Glutamatergic neuron (in vitro differentiated cells): ENCODE measurements at regions not wholly inside any gene's neighbourhood (a gene's known extent, or its start where the extent isn't known, plus 50 kb on each side); places are given as distances from the start of the nearest gene placed in this dataset.

Experiments used
- DNase-seq: peaks from one replicate; pipeline ENCODE4 v3.0.0; 2022
- H3K27ac Mint-ChIP-seq: one replicate; pipeline ENCODE4 v1.8.0; 2020; ENCODE audit warnings: mild to moderate bottlenecking, mixed read lengths, inconsistent platforms; ENCODE audit not compliant: unreplicated experiment
- H3K27me3 Mint-ChIP-seq: one replicate; pipeline ENCODE4 v1.8.0; 2020; ENCODE audit warnings: mild to moderate bottlenecking, moderate library complexity, mixed read lengths, inconsistent platforms; ENCODE audit not compliant: unreplicated experiment
- H3K36me3 Mint-ChIP-seq: one replicate; pipeline ENCODE4 v1.8.0; 2020; ENCODE audit warnings: mild to moderate bottlenecking, mixed read lengths, inconsistent platforms; ENCODE audit not compliant: unreplicated experiment
- H3K4me1 Mint-ChIP-seq: one replicate; pipeline ENCODE4 v1.8.0; 2020; ENCODE audit warnings: mild to moderate bottlenecking, low read depth, mixed read lengths, inconsistent platforms; ENCODE audit not compliant: unreplicated experiment
- H3K4me3 Mint-ChIP-seq: one replicate; pipeline ENCODE4 v1.8.0; 2020; ENCODE audit warnings: mild to moderate bottlenecking, mixed read lengths, inconsistent platforms; ENCODE audit not compliant: unreplicated experiment
- H3K9me3 Mint-ChIP-seq: one replicate; pipeline ENCODE4 v1.8.0; 2020; ENCODE audit warnings: mild to moderate bottlenecking, moderate library complexity, mixed read lengths, inconsistent platforms; ENCODE audit not compliant: unreplicated experiment
- TF ChIP-seq, protein P1 (sequence below): fragments of 200-600 bp; sonication (generic); IDR thresholded peaks from one replicate; pipeline ENCODE4 v1.5.0; 2021; ENCODE audit not compliant: partially characterized antibody, unreplicated experiment

DNA sequence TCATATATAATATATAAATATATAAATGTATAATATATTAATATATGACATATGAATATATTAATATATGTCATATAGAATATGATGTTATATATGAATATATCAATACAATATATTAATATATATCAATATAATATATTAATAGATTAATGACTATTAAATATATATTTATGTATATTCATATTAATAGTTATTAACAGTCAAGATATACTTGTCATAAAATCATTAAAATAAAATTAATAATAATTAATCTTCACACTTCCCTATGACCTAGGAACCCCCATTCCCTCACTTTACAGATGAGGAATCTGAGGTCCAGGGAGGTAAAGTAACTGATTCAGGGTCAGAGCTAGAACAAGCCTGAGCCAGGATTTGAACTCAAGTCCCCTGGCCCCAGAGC is 70.6 kb upstream of the SLC6A11 start:
- peaks cover 11% of the 10 kb centered on the region for H3K27me3 Mint-ChIP-seq
- H3K4me1 Mint-ChIP-seq = peaks cover 10% of the 10 kb centered on the region
- H3K9me3 Mint-ChIP-seq = peaks cover 7% of the 10 kb centered on the region

DNA sequence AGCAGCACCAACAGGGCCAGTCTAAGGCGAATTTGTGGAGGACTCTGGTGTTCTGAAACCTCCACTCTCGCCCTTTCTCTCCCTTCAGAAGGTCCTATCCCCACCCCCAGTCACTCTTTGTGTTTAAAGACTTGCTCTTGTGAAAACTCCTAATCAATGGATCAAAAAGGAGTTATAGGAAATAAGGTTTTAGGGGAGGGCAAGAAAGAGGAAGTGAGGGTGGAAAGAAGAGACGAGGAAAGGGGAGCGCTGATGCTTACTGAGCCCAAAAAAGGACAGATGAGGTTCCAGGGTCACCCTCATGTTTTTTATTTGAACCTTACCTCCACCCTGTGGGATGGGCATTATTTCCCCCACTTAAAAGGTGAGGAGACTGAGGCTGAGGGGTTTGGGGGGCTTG is 70.0 kb upstream of the SLC6A11 start:
- H3K4me1 Mint-ChIP-seq = peaks cover 4% of the 10 kb centered on the region
- no peak for DNase-seq
- TF ChIP-seq, protein P1, sequence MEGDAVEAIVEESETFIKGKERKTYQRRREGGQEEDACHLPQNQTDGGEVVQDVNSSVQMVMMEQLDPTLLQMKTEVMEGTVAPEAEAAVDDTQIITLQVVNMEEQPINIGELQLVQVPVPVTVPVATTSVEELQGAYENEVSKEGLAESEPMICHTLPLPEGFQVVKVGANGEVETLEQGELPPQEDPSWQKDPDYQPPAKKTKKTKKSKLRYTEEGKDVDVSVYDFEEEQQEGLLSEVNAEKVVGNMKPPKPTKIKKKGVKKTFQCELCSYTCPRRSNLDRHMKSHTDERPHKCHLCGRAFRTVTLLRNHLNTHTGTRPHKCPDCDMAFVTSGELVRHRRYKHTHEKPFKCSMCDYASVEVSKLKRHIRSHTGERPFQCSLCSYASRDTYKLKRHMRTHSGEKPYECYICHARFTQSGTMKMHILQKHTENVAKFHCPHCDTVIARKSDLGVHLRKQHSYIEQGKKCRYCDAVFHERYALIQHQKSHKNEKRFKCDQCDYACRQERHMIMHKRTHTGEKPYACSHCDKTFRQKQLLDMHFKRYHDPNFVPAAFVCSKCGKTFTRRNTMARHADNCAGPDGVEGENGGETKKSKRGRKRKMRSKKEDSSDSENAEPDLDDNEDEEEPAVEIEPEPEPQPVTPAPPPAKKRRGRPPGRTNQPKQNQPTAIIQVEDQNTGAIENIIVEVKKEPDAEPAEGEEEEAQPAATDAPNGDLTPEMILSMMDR = no peak
- H3K36me3 Mint-ChIP-seq = peaks cover 2% of the 10 kb centered on the region
- H3K9me3 Mint-ChIP-seq = peaks cover 3% of the 10 kb centered on the region
- no peak overlapping the region for H3K27ac Mint-ChIP-seq
- H3K27me3 Mint-ChIP-seq = peaks cover 7% of the 10 kb centered on the region
- H3K4me3 Mint-ChIP-seq = no peak overlapping the region

More for the DNA sequence above, 70.6 kb upstream of the SLC6A11 start:
- no peak for DNase-seq
- Mint-ChIP-seq H3K27ac (no peak overlapping the region), H3K4me3 (no peak overlapping the region), H3K36me3 (peaks cover 5% of the 10 kb centered on the region)
- TF ChIP-seq, protein P1 = no peak

DNA sequence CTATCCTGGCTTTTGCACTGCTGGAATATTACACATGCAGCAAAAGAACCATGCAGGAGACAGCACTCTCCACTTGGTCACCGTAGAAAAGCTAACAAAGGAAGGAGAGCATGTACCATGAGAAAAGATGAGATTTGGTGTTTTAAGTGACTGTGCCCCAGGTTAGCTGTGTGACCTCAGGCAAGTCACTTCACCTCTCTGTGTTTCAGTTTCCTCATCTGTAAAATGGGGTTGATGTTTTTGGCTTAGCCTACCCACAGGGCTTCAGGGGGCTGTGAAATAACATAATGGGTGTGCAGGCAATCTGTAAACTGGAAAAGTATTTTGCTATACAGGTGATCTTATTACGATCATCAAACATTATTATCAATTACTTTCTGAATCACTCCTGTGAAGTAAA is 69.3 kb upstream of the SLC6A11 start:
- Mint-ChIP-seq H3K4me3 (no peak overlapping the region), H3K27me3 (peaks cover 5% of the 10 kb centered on the region), H3K9me3 (peaks cover 3% of the 10 kb centered on the region), H3K27ac (no peak overlapping the region), H3K4me1 (peaks cover 2% of the 10 kb centered on the region), H3K36me3 (no peaks in the 10 kb centered on the region)
- no peak for DNase-seq
- TF ChIP-seq, protein P1 = no peak

DNA sequence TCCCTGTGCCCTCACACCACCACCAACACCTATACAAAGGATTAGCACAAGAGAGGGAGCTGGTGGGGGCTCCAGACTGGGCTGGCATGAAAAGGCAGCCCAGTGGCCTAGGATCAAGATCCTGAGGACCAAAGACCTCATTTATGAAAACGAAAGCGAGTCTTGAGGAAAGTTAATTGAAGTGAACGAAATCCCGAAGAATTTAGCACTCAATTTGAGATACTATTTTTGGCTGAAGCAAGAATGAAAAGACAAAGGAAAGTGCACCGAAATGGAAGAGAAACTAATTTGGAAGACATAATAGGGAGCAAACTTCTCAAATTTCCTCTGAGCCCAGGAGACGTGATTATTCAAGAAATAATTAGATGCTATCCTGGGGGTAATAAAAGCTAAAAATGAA is 68.7 kb upstream of the SLC6A11 start:
- peaks cover 2% of the 10 kb centered on the region for H3K4me1 Mint-ChIP-seq
- TF ChIP-seq, protein P1 = no peak
- H3K4me3 Mint-ChIP-seq = no peak overlapping the region
- no peaks in the 10 kb centered on the region for H3K36me3 Mint-ChIP-seq
- H3K27ac Mint-ChIP-seq = no peak overlapping the region
- peaks cover 3% of the 10 kb centered on the region for H3K9me3 Mint-ChIP-seq
- no peak for DNase-seq
- peaks cover 5% of the 10 kb centered on the region for H3K27me3 Mint-ChIP-seq

DNA sequence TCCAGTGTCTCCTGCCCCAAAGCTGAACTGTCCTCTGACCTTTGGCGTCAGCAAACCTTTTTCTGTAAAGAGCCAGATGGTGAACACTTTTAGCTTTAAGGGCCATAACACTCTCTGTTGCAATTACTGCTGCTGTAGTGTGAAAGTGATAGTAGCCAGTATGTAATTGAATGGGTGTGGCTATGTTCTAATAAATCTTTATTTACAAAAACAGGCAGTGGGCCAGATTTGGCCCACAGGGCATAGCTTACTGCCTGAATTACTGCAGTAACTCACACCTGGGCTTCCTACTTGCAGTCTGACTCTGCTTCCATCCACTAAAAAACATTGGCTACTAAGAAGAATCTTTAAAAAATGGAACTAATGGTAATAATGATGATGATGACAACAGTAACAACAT is 68.0 kb upstream of the SLC6A11 start:
- H3K4me1 Mint-ChIP-seq = peaks cover 2% of the 10 kb centered on the region
- H3K9me3 Mint-ChIP-seq = peaks cover 3% of the 10 kb centered on the region
- H3K27me3 Mint-ChIP-seq = peaks cover 8% of the 10 kb centered on the region
- H3K4me3 Mint-ChIP-seq = no peak overlapping the region
- TF ChIP-seq, protein P1 = no peak
- H3K36me3 Mint-ChIP-seq = no peaks in the 10 kb centered on the region
- no peak overlapping the region for H3K27ac Mint-ChIP-seq
- DNase-seq = no peak
